GM19397 (cell line): ENCODE measurements at regions not wholly inside any gene's neighbourhood (a gene's known extent, or its start where the extent isn't known, plus 50 kb on each side); places are given as distances from the start of the nearest gene placed in this dataset.

Experiments
- ATAC-seq: cut with Tn5 transposase; IDR thresholded peaks from one replicate; pipeline ENCODE4 v1.9.1; 2021; ENCODE audit warnings: mild to moderate bottlenecking, moderate library complexity; ENCODE audit not compliant: unreplicated experiment

- ATAC-seq: no peak
Observed at GRCh38 chrX:133159205-133159604, 58.9 kb downstream of the TFDP3 start.

DNA sequence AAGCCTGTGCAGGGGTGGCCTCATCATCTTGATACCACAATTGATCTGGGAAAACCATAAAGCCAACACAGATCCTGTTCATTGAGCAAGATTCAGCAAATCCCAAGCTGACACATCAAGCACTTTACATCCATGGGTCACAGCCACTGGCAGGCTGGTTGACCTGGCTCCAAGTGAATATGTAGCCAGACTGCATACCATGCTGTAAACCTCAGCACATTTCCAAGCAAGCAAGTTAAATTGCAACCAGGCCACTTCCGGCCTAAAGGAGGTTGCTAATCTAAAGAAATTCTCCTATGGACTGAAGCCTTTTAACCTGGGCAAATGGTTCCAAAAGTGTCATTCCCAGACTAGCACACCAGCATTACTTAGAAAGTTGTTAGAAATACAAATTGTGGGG is 54.4 kb upstream of the USP26 start:
- ATAC-seq: peak; percentile 66

GRCh38 chrX:133150730-133151129 is 53.8 kb upstream of the USP26 start:
- no peak for ATAC-seq
